Trophoblast cell (in vitro differentiated cells and primary cell): ENCODE measurements at regions not wholly inside any gene's neighbourhood (a gene's known extent, or its start where the extent isn't known, plus 50 kb on each side); places are given as distances from the start of the nearest gene placed in this dataset.
A peak's percentile ranks its signal among the peaks of the same experiment; 100 is the strongest.
"Not testable (repeated sequence)": the region's sequence is repeated elsewhere in the genome, so short reads cannot be mapped to it uniquely, and the experiment has no call there.

Experiments
- DNase-seq, 2 donors: peaks; one replicate each; pipeline ENCODE4 v3.0.0-alpha.2; 2016
- H2AFZ ChIP-seq: 2 replicates; pipeline ENCODE4 v1.6.1; 2013; ENCODE audit warnings: low read length, moderate library complexity, mild to moderate bottlenecking; ENCODE audit not compliant: insufficient read depth, poor library complexity
- H2AK5ac ChIP-seq: 2 replicates; pipeline ENCODE4 v1.6.1; 2013; ENCODE audit warnings: mild to moderate bottlenecking, low read length
- H2BK120ac ChIP-seq: 2 replicates; pipeline ENCODE4 v1.6.1; 2013; ENCODE audit warnings: low read length, mild to moderate bottlenecking, moderate library complexity; ENCODE audit not compliant: insufficient read depth, poor library complexity
- H2BK12ac ChIP-seq: 2 replicates; pipeline ENCODE4 v1.6.1; 2013; ENCODE audit warnings: mild to moderate bottlenecking, low read length, moderate library complexity
- H2BK5ac ChIP-seq: 2 replicates; pipeline ENCODE4 v1.6.1; 2013; ENCODE audit warnings: low read length, low read depth, moderate library complexity, mild to moderate bottlenecking; ENCODE audit not compliant: poor library complexity
- H3K14ac ChIP-seq: 2 replicates; pipeline ENCODE4 v1.6.1; 2013; ENCODE audit warnings: mild to moderate bottlenecking, low read length
- H3K18ac ChIP-seq: 2 replicates; pipeline ENCODE4 v1.6.1; 2013; ENCODE audit warnings: mild to moderate bottlenecking, low read length
- H3K23ac ChIP-seq: 2 replicates; pipeline ENCODE4 v1.6.1; 2013; ENCODE audit warnings: low read length
- H3K27ac ChIP-seq: 2 replicates; pipeline ENCODE4 v1.5.1; 2013; ENCODE audit warnings: low read depth, mild to moderate bottlenecking, inconsistent platforms, low read length, moderate library complexity
- H3K27me3 ChIP-seq: 2 replicates; pipeline ENCODE4 v1.6.1; 2013; ENCODE audit warnings: inconsistent platforms, mild to moderate bottlenecking, low read length, moderate library complexity; ENCODE audit not compliant: insufficient read depth
- H3K36me3 ChIP-seq, 2 experiments: 1 replicate in 1 of 2; 2 replicates in 1 of 2; pipeline ENCODE4 v1.6.1; 2013; ENCODE audit warnings: low read length in 2 of 2, mild to moderate bottlenecking in 2 of 2, moderate library complexity in 1 of 2; ENCODE audit not compliant: insufficient read depth in 2 of 2, control insufficient read depth in 1 of 2
- H3K4ac ChIP-seq: 2 replicates; pipeline ENCODE4 v1.6.1; 2013; ENCODE audit warnings: low read depth, mild to moderate bottlenecking, low read length, moderate library complexity
- H3K4me1 ChIP-seq, 2 experiments: 1 replicate in 1 of 2; 2 replicates in 1 of 2; pipeline ENCODE4 v1.6.1; 2013; ENCODE audit warnings: low read length in 2 of 2, mild to moderate bottlenecking in 2 of 2, moderate library complexity in 1 of 2; ENCODE audit not compliant: insufficient read depth in 2 of 2, control insufficient read depth in 1 of 2
- H3K4me2 ChIP-seq: 2 replicates; pipeline ENCODE4 v1.6.1; 2013; ENCODE audit warnings: inconsistent platforms, mild to moderate bottlenecking, low read length, moderate library complexity
- H3K4me3 ChIP-seq: 2 replicates; pipeline ENCODE4 v1.5.1; 2013; ENCODE audit warnings: mild to moderate bottlenecking, low read depth, low read length, inconsistent platforms
- H3K79me1 ChIP-seq: one replicate; pipeline ENCODE4 v1.6.1; 2013; ENCODE audit warnings: low read length
- H3K79me2 ChIP-seq: 2 replicates; pipeline ENCODE4 v1.6.1; 2013; ENCODE audit warnings: low read length, mild to moderate bottlenecking; ENCODE audit not compliant: control insufficient read depth, insufficient read depth, poor library complexity
- H3K9ac ChIP-seq: 2 replicates; pipeline ENCODE4 v1.6.1; 2013; ENCODE audit warnings: mild to moderate bottlenecking, low read length
- H3K9me3 ChIP-seq: 2 replicates; pipeline ENCODE4 v1.6.1; 2013; ENCODE audit warnings: low read depth, mild to moderate bottlenecking, control low read depth, inconsistent platforms, low read length; ENCODE audit not compliant: insufficient read depth
- H4K12ac ChIP-seq: 2 replicates; pipeline ENCODE4 v1.6.1; 2013; ENCODE audit warnings: low read depth, mild to moderate bottlenecking, low read length, moderate library complexity
- H4K8ac ChIP-seq: 2 replicates; pipeline ENCODE4 v1.6.1; 2013; ENCODE audit warnings: low read depth, mild to moderate bottlenecking, low read length, moderate library complexity
- H4K91ac ChIP-seq: one replicate; pipeline ENCODE4 v1.6.1; 2013; ENCODE audit warnings: low read depth, mild to moderate bottlenecking, low read length, moderate library complexity
- WGBS: extraction: QIAGEN DNeasy Blood & Tissue Kit; methylation state at CpG from one replicate; pipeline ENCODE4 v1.1.7; 2013; ENCODE audit warnings: missing lambda C conversion rate; ENCODE audit not compliant: insufficient read length, insufficient coverage; ENCODE audit errors: extremely low coverage; 5-methylcytosine and 5-hydroxymethylcytosine counted together

GRCh38 chr12:14076538-14076937 is 95.1 kb upstream of the GRIN2B start:
- Histone ChIP-seq H2AK5ac (no peak overlapping the region), H3K36me3 (no peaks in the 10 kb centered on the region), H3K18ac (no peak overlapping the region), H3K27ac (no peak overlapping the region), H3K9me3 (no peaks in the 10 kb centered on the region), H3K79me1 (no peaks in the 10 kb centered on the region), H2BK5ac (no peak overlapping the region), H3K79me2 (no peaks in the 10 kb centered on the region), H3K4ac (no peak overlapping the region), H4K91ac (no peak overlapping the region), H3K4me1 (no peaks in the 10 kb centered on the region), H2BK12ac (no peak overlapping the region), H3K27me3 (no peaks in the 10 kb centered on the region), H3K14ac (no peak overlapping the region), H3K23ac (no peak overlapping the region), H3K9ac (no peak overlapping the region), H4K8ac (no peak overlapping the region), H2AFZ (no peak overlapping the region), H3K4me2 (no peak overlapping the region), H4K12ac (no peak overlapping the region), H3K4me3 (no peak overlapping the region), H2BK120ac (no peak overlapping the region)
- whole genome bisulfite sequencing = no CpG with 5 or more reads among the region's 1 CpG
- DNase-seq = peak in 1 of 2 donors; percentile 10

- H3K4me3 ChIP-seq = no peak overlapping the region
- H3K4me1 ChIP-seq = no peaks in the 10 kb centered on the region
- no peak overlapping the region for H2BK5ac ChIP-seq
- no peak overlapping the region for H2AK5ac ChIP-seq
- H3K23ac ChIP-seq = no peak overlapping the region
- no peaks in the 10 kb centered on the region for H3K9me3 ChIP-seq
- H3K4me2 ChIP-seq = no peak overlapping the region
- H4K91ac ChIP-seq = no peak overlapping the region
- H3K27ac ChIP-seq = no peak overlapping the region
- H3K14ac ChIP-seq = no peak overlapping the region
- H2BK12ac ChIP-seq = no peak overlapping the region
- no peak overlapping the region for H3K9ac ChIP-seq
- H3K18ac ChIP-seq = no peak overlapping the region
- DNase-seq = no peak
- H3K36me3 ChIP-seq = no peaks in the 10 kb centered on the region
- no peak overlapping the region for H2BK120ac ChIP-seq
- no peaks in the 10 kb centered on the region for H3K79me2 ChIP-seq
- H3K27me3 ChIP-seq = no peaks in the 10 kb centered on the region
- H4K8ac ChIP-seq = no peak overlapping the region
- H2AFZ ChIP-seq = no peak overlapping the region
- no peaks in the 10 kb centered on the region for H3K79me1 ChIP-seq
- H3K4ac ChIP-seq = no peak overlapping the region
- H4K12ac ChIP-seq = no peak overlapping the region
These were observed 105.4 kb upstream of the GRIN2B start for GRCh38 chr12:14086838-14087237.

- H3K4ac ChIP-seq = no peak overlapping the region
- no peak overlapping the region for H3K18ac ChIP-seq
- no peak overlapping the region for H3K23ac ChIP-seq
- H3K27me3 ChIP-seq = no peaks in the 10 kb centered on the region
- no peaks in the 10 kb centered on the region for H3K79me2 ChIP-seq
- no peak overlapping the region for H3K4me3 ChIP-seq
- H2BK5ac ChIP-seq = no peak overlapping the region
- H2BK120ac ChIP-seq = no peak overlapping the region
- no peaks in the 10 kb centered on the region for H3K9me3 ChIP-seq
- no peak overlapping the region for H3K4me2 ChIP-seq
- DNase-seq = no peak
- no peaks in the 10 kb centered on the region for H3K36me3 ChIP-seq
- no peak overlapping the region for H3K27ac ChIP-seq
- no peak overlapping the region for H3K9ac ChIP-seq
- H3K14ac ChIP-seq = no peak overlapping the region
- H2AK5ac ChIP-seq = no peak overlapping the region
- no peak overlapping the region for H2BK12ac ChIP-seq
- WGBS = no CpG with 5 or more reads among the region's 3 CpGs
- no peaks in the 10 kb centered on the region for H3K79me1 ChIP-seq
- no peak overlapping the region for H4K8ac ChIP-seq
- H4K12ac ChIP-seq = no peak overlapping the region
- no peak overlapping the region for H2AFZ ChIP-seq
- H3K4me1 ChIP-seq = no peaks in the 10 kb centered on the region
- H4K91ac ChIP-seq = no peak overlapping the region
These were observed 118.6 kb upstream of the GRIN2B start for GRCh38 chr12:14099994-14100393.

GRCh38 chr12:14101556-14101955 is 120.2 kb upstream of the GRIN2B start:
- not testable (repeated sequence) for H3K79me2 ChIP-seq, H3K27me3 ChIP-seq, DNase-seq, H4K8ac ChIP-seq, H4K91ac ChIP-seq, H2AFZ ChIP-seq, H3K9me3 ChIP-seq, H3K4me1 ChIP-seq, H3K23ac ChIP-seq, H3K4ac ChIP-seq, H3K4me3 ChIP-seq, H3K27ac ChIP-seq, H3K4me2 ChIP-seq, H3K79me1 ChIP-seq, H4K12ac ChIP-seq, H3K18ac ChIP-seq, H3K9ac ChIP-seq, H3K14ac ChIP-seq, H2BK120ac ChIP-seq, H3K36me3 ChIP-seq, H2BK12ac ChIP-seq, H2AK5ac ChIP-seq, H2BK5ac ChIP-seq
- no CpG with 5 or more reads among the region's 1 CpG for WGBS
